ENCODE measurements at regions not wholly inside any gene's neighbourhood (a gene's known extent, or its start where the extent isn't known, plus 50 kb on each side); places are given as distances from the start of the nearest gene placed in this dataset.

- TF ChIP-seq CTCF (conservative IDR thresholded peaks at IDR 0.05; ENCODE audit: low read depth, low read length) (no peak), RFX5 (IDR thresholded peaks at IDR 0.05; ENCODE audit: low read depth, low read length) (no peak), MAFK (IDR thresholded peaks at IDR 0.05; ENCODE audit: low read depth, low read length) (no peak)
Measured at GRCh38 chr4:115430024-115430423, 316.6 kb upstream of the NDST4 start.

Data from IMR-90 (cell line).